GM12801 (cell line): ENCODE measurements at regions not wholly inside any gene's neighbourhood (a gene's known extent, or its start where the extent isn't known, plus 50 kb on each side); places are given as distances from the start of the nearest gene placed in this dataset.

Source experiments
- TF ChIP-seq, protein P1 (sequence below): IDR thresholded peaks from one replicate; pipeline ENCODE4 v1.5.1; 2011; ENCODE audit warnings: control low read depth; ENCODE audit not compliant: insufficient read length; ENCODE audit errors: extremely low read depth

DNA sequence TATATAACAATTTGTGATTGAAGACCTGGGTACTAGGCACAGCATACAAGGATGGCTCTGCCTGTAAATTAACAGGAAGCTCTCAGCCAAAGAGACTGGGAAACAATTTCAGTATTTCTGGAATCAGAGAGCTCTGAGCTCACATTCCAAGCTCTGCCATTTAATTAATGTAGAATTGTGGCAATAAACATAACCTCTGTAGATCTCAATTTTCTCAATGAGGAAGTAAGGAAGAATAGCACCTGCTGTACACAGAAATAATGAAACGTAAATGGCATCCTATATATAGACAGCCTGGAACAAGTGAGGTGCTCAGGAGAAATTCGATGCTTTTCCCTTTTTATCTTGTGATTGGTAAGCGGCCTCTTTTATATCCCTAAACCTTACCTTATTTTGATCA, 538.5 kb upstream of the JAG1 start:
- TF ChIP-seq, protein P1, sequence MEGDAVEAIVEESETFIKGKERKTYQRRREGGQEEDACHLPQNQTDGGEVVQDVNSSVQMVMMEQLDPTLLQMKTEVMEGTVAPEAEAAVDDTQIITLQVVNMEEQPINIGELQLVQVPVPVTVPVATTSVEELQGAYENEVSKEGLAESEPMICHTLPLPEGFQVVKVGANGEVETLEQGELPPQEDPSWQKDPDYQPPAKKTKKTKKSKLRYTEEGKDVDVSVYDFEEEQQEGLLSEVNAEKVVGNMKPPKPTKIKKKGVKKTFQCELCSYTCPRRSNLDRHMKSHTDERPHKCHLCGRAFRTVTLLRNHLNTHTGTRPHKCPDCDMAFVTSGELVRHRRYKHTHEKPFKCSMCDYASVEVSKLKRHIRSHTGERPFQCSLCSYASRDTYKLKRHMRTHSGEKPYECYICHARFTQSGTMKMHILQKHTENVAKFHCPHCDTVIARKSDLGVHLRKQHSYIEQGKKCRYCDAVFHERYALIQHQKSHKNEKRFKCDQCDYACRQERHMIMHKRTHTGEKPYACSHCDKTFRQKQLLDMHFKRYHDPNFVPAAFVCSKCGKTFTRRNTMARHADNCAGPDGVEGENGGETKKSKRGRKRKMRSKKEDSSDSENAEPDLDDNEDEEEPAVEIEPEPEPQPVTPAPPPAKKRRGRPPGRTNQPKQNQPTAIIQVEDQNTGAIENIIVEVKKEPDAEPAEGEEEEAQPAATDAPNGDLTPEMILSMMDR = no peak

- TF ChIP-seq, protein P1 = no peak
These were observed 539.1 kb upstream of the JAG1 start for GRCh38 chr20:11212902-11213301.

- TF ChIP-seq, protein P1 = no peak
These were observed 540.5 kb upstream of the JAG1 start for GRCh38 chr20:11214256-11214840.

- TF ChIP-seq, protein P1 = no peak
These were observed 542.9 kb upstream of the JAG1 start for GRCh38 chr20:11216451-11217314.

- TF ChIP-seq, protein P1 = no peak
These were observed 543.8 kb upstream of the JAG1 start for GRCh38 chr20:11217326-11218172.

- TF ChIP-seq, protein P1 = no peak
These were observed 544.4 kb upstream of the JAG1 start for GRCh38 chr20:11218173-11218680.

GRCh38 chr20:11219192-11219591, 545.4 kb upstream of the JAG1 start:
- TF ChIP-seq, protein P1 = no peak
